ENCODE measurements at regions not wholly inside any gene's neighbourhood (a gene's known extent, or its start where the extent isn't known, plus 50 kb on each side); places are given as distances from the start of the nearest gene placed in this dataset.

DNA sequence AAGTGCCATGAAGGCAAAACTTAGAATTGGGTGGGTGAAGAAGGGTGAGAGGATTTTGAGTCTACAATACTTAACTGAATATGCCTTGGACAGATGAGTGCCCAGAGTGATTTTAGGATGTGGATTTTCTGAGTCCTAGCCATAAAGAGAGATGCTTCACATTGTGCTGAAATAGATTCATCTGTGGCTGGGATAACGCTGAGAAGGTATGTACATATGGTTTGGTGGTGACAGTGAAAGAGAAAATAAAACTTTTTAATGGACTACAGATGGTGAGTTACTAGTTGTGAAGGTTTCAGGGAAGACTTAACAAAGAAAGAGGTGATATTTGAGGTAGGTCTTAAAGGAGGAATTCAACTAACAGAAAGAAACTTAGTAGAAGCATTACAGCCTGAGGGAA lies 265.8 kb downstream of the AKAIN1 start:
- TF ChIP-seq POLR2AphosphoS5 (IDR thresholded peaks at IDR 0.05) = no peak
- TF ChIP-seq, protein P1, sequence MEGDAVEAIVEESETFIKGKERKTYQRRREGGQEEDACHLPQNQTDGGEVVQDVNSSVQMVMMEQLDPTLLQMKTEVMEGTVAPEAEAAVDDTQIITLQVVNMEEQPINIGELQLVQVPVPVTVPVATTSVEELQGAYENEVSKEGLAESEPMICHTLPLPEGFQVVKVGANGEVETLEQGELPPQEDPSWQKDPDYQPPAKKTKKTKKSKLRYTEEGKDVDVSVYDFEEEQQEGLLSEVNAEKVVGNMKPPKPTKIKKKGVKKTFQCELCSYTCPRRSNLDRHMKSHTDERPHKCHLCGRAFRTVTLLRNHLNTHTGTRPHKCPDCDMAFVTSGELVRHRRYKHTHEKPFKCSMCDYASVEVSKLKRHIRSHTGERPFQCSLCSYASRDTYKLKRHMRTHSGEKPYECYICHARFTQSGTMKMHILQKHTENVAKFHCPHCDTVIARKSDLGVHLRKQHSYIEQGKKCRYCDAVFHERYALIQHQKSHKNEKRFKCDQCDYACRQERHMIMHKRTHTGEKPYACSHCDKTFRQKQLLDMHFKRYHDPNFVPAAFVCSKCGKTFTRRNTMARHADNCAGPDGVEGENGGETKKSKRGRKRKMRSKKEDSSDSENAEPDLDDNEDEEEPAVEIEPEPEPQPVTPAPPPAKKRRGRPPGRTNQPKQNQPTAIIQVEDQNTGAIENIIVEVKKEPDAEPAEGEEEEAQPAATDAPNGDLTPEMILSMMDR (IDR thresholded peaks at IDR 0.05) = no peak
